B cell (primary cell): ENCODE measurements at regions not wholly inside any gene's neighbourhood (a gene's known extent, or its start where the extent isn't known, plus 50 kb on each side); places are given as distances from the start of the nearest gene placed in this dataset.

ENCODE experiments used
- ATAC-seq: fragments of 200-7000 bp; cut with Tn5 transposase; one replicate; pipeline ENCODE4 v1.10.0; 2021; ENCODE audit warnings: low read depth, mild to moderate bottlenecking, moderate number of reproducible peaks, moderate library complexity
- CTCF ChIA-PET: fragments of 350-600 bp; sonication (Branson Sonifier 250); formaldehyde crosslinking; loops from one replicate; lab custom pipeline; 2021; ENCODE audit warnings: antibody characterized with exemption, inconsistent platforms; lab: Charles Lee
- POLR2A ChIA-PET: fragments of 350-600 bp; sonication (Branson Sonifier 250); formaldehyde crosslinking; loops from one replicate; lab custom pipeline; 2021; ENCODE audit warnings: antibody characterized with exemption; lab: Charles Lee
- DNase-seq: peaks from one replicate; pipeline ENCODE4 v3.0.0; 2013
- H2AFZ ChIP-seq: 2 replicates; pipeline ENCODE4 v1.6.1; 2012; ENCODE audit warnings: mild to moderate bottlenecking, low read depth, low read length; ENCODE audit not compliant: insufficient read depth, poor library complexity, severe bottlenecking
- H3K27ac ChIP-seq, 2 donors: 1 replicate in 1 of 2; 2 replicates in 1 of 2; pipeline ENCODE4 v1.5.1; 2012 to 2013; ENCODE audit warnings: low read length in 2 of 2, mild to moderate bottlenecking in 2 of 2, moderate library complexity in 1 of 2
- H3K27me3 ChIP-seq, 4 experiments: fragments of 200-600 bp in 1 of 4; sonication (generic) in 1 of 4; replicated peaks in 1 of 4; 1 replicate in 2 of 4; 2 replicates in 2 of 4; pipeline versions ENCODE4 v1.6.1 to v1.7.0; 2013 to 2016; ENCODE audit warnings: low read length in 3 of 4, mild to moderate bottlenecking in 2 of 4, mixed read lengths in 1 of 4, moderate library complexity in 1 of 4; ENCODE audit not compliant: insufficient read depth in 4 of 4, control insufficient read depth in 3 of 4; ENCODE audit errors: control extremely low read depth in 1 of 4
- H3K36me3 ChIP-seq, 2 experiments: replicated peaks in 1 of 2; 1 replicate in 1 of 2; 2 replicates in 1 of 2; pipeline versions ENCODE4 v1.6.1 to v1.7.1; 2013; ENCODE audit warnings: low read length in 1 of 2; ENCODE audit not compliant: insufficient read depth in 2 of 2, control insufficient read depth in 1 of 2; ENCODE audit errors: control extremely low read depth in 1 of 2, extremely low read depth in 1 of 2
- H3K4me1 ChIP-seq, 2 donors: fragments of 200-600 bp in 1 of 2; sonication (generic) in 1 of 2; 1 replicate in 1 of 2; 2 replicates in 1 of 2; pipeline versions ENCODE4 v1.5.1 to v1.6.1; 2013 to 2017; ENCODE audit warnings: low read length in 2 of 2; ENCODE audit not compliant: control insufficient read depth in 2 of 2, insufficient read depth in 2 of 2
- H3K4me2 ChIP-seq: replicated peaks from 2 replicates; pipeline ENCODE3; 2012; ENCODE audit warnings: mild to moderate bottlenecking, low read depth, low read length; ENCODE audit not compliant: poor library complexity, severe bottlenecking
- H3K4me3 ChIP-seq, 5 experiments: fragments of 200-600 bp in 1 of 5; sonication (generic) in 1 of 5; 1 replicate in 3 of 5; 2 replicates in 2 of 5; pipeline versions ENCODE4 v1.5.1 to v1.7.0; 2011 to 2016; ENCODE audit warnings: low read length in 4 of 5, mild to moderate bottlenecking in 4 of 5, low read depth in 2 of 5, control low read depth in 1 of 5, moderate library complexity in 1 of 5; ENCODE audit not compliant: insufficient read depth in 1 of 5; ENCODE audit errors: control extremely low read depth in 1 of 5, extremely low read depth in 1 of 5
- H3K79me2 ChIP-seq: fragments of 200-600 bp; sonication (generic); one replicate; pipeline ENCODE4 v1.6.0; 2016; ENCODE audit warnings: low read length; ENCODE audit not compliant: control insufficient read depth, insufficient read depth
- H3K9ac ChIP-seq: fragments of 200-600 bp; sonication (generic); 2 replicates; pipeline ENCODE4 v1.6.1; 2017; ENCODE audit warnings: mild to moderate bottlenecking, low read length, moderate library complexity
- H3K9me3 ChIP-seq, 3 donors: one replicate each; pipeline versions ENCODE4 v1.6.1 to v1.7.1; 2013; ENCODE audit warnings: low read length in 2 of 3; ENCODE audit not compliant: control insufficient read depth in 2 of 3, insufficient read depth in 1 of 3; ENCODE audit errors: control extremely low read depth in 1 of 3
- H4K20me1 ChIP-seq: 2 replicates; pipeline ENCODE4 v1.6.0; 2012; ENCODE audit warnings: mild to moderate bottlenecking, low read length; ENCODE audit not compliant: insufficient read depth, control insufficient read depth, poor library complexity, severe bottlenecking
- H3K27ac Mint-ChIP-seq: one replicate; pipeline ENCODE4 v1.8.0; 2021; ENCODE audit warnings: mixed read lengths
- H3K27me3 Mint-ChIP-seq: one replicate; pipeline ENCODE4 v1.8.0; 2021; ENCODE audit warnings: mixed read lengths
- H3K4me1 Mint-ChIP-seq: one replicate; pipeline ENCODE4 v1.8.0; 2021; ENCODE audit warnings: mixed read lengths
- H3K4me3 Mint-ChIP-seq: one replicate; pipeline ENCODE4 v1.8.0; 2021; ENCODE audit warnings: mixed read lengths
- H3K9me3 Mint-ChIP-seq: one replicate; pipeline ENCODE4 v1.8.0; 2022; ENCODE audit warnings: mixed read lengths; ENCODE audit not compliant: insufficient read depth
- EZH2 ChIP-seq: IDR thresholded peaks from 2 replicates; pipeline ENCODE4 v1.6.1; 2012; ENCODE audit warnings: borderline replicate concordance, low read depth, mild to moderate bottlenecking, moderate library complexity, low read length; ENCODE audit not compliant: insufficient read depth, poor library complexity, severe bottlenecking
- WGBS: methylation state at CpG from one replicate; pipeline ENCODE4 v1.1.5; 2013; ENCODE audit warnings: missing lambda C conversion rate; ENCODE audit not compliant: insufficient coverage; 5-methylcytosine and 5-hydroxymethylcytosine counted together
- intact Hi-C: fragments of 100-400 bp; cut with micrococcal nuclease; formaldehyde crosslinking; loops from one replicate; pipeline ENCODE4 v1.10.0; 2022
- TF ChIP-seq, protein P1 (sequence below): fragments of 200-600 bp; IDR thresholded peaks from one replicate; pipeline ENCODE4 v1.8.0; 2022; ENCODE audit warnings: antibody characterized with exemption, mild to moderate bottlenecking

DNA sequence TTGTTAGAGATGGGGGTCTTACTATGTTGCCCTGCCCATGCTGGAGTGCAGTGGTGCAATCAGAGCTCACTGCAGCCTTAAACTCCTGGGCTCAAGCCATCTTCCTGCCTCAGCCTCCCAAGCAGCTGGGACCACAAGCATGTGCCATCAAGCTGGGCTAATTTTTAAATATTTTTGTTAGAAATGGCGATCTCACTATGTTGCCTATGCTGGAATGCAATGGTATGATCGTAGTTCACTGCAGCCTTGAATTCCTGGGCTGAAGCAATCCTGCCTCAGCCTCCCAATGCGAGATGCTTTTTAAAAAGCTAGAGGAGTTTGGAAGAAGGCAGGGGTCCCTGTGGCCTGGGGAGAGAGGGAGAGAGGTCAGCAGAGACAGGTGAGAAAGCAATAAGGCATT is 600.1 kb upstream of the AUTS2 start:
- no peak for DNase-seq
- Histone ChIP-seq H3K9me3 (peaks cover 0 to 21% (median 18%) of the 10 kb centered on the region in 3 donors), H3K79me2 (no peaks in the 10 kb centered on the region), H3K36me3 (no peaks in the 10 kb centered on the region), H4K20me1 (no peaks in the 10 kb centered on the region), H3K4me1 (no peaks in the 10 kb centered on the region), H3K9ac (no peak overlapping the region), H3K4me2 (no peak overlapping the region), H3K27ac (no peak overlapping the region), H3K27me3 (no peaks in the 10 kb centered on the region), H2AFZ (no peak overlapping the region), H3K4me3 (no peak overlapping the region)
- Mint-ChIP-seq H3K4me3 (no peak overlapping the region), H3K4me1 (no peaks in the 10 kb centered on the region), H3K27ac (no peak overlapping the region), H3K27me3 (no peaks in the 10 kb centered on the region), H3K9me3 (peaks cover 18% of the 10 kb centered on the region)
- ChIA-PET POLR2A (no interaction called here), CTCF (no interaction called here)
- WGBS: 85% methylated on average over 3 of the region's 3 CpGs
- no peak for TF ChIP-seq EZH2
- TF ChIP-seq, protein P1, sequence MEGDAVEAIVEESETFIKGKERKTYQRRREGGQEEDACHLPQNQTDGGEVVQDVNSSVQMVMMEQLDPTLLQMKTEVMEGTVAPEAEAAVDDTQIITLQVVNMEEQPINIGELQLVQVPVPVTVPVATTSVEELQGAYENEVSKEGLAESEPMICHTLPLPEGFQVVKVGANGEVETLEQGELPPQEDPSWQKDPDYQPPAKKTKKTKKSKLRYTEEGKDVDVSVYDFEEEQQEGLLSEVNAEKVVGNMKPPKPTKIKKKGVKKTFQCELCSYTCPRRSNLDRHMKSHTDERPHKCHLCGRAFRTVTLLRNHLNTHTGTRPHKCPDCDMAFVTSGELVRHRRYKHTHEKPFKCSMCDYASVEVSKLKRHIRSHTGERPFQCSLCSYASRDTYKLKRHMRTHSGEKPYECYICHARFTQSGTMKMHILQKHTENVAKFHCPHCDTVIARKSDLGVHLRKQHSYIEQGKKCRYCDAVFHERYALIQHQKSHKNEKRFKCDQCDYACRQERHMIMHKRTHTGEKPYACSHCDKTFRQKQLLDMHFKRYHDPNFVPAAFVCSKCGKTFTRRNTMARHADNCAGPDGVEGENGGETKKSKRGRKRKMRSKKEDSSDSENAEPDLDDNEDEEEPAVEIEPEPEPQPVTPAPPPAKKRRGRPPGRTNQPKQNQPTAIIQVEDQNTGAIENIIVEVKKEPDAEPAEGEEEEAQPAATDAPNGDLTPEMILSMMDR: no peak
- intact Hi-C loops: no loop called here
- ATAC-seq: no peak

DNA sequence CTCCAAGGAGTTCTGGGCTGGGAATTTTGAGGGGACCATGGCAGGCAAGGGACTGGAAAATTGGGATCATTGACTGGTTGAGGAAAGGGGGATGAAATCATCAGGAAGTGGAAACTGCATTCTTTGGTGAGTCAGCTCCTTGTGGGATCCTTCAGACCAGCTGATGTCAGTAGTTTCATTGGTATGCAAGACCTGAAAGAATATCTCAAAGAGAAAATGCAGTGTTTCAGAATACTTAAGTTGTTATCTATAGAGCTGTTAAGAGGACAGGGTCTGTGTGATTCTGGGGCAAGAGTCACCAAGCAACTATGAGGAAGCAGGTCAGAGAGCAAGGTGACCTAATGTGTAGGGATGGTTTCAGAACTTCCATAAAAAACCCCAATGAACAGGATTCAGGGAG is 595.9 kb upstream of the AUTS2 start:
- TF ChIP-seq EZH2: no peak
- TF ChIP-seq, protein P1: no peak
- H3K4me3 Mint-ChIP-seq: no peak overlapping the region
- H3K4me1 Mint-ChIP-seq: no peaks in the 10 kb centered on the region
- no peak for ATAC-seq
- CTCF ChIA-PET: no interaction called here
- no peak overlapping the region for H3K27ac Mint-ChIP-seq
- no peak overlapping the region for H3K9ac ChIP-seq
- no peak overlapping the region for H3K4me3 ChIP-seq
- no peaks in the 10 kb centered on the region for H3K27me3 ChIP-seq
- no peaks in the 10 kb centered on the region for H3K79me2 ChIP-seq
- intact Hi-C loops: no loop called here
- H3K4me2 ChIP-seq: no peak overlapping the region
- H3K9me3 ChIP-seq: peaks cover 0 to 21% (median 14%) of the 10 kb centered on the region in 3 donors
- no peak for DNase-seq
- no peaks in the 10 kb centered on the region for H3K36me3 ChIP-seq
- no peaks in the 10 kb centered on the region for H3K27me3 Mint-ChIP-seq
- peaks cover 18% of the 10 kb centered on the region for H3K9me3 Mint-ChIP-seq
- H4K20me1 ChIP-seq: no peaks in the 10 kb centered on the region
- no peaks in the 10 kb centered on the region for H3K4me1 ChIP-seq
- POLR2A ChIA-PET: no interaction called here
- no peak overlapping the region for H2AFZ ChIP-seq
- H3K27ac ChIP-seq: no peak overlapping the region
